ENCODE measurements at regions not wholly inside any gene's neighbourhood (a gene's known extent, or its start where the extent isn't known, plus 50 kb on each side); places are given as distances from the start of the nearest gene placed in this dataset.

DNA sequence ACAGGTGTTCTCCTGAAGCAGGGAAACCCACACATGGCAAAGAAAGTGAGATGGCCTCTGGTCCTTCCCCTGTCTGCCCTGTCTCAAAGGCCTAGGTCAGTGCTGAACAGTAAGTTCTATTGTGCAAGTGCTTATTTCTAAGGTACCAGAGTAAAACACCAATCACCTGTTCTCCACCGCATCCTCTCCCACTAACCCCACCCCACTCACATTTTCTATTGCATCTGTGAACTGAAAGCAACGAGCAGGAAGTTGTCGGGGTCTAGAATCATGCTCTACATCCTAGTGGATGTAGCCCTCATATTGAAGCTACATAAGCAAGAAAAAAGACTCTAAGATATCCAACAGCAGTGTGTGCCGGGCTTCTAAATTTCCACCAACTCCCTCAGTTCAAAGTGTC is 265.9 kb downstream of the ENC1 start:
- ChIA-PET POLR2A (no interaction called here), CTCF (no interaction called here)
- Histone ChIP-seq H3K27me3 (ENCODE audit: control insufficient read depth in 2 of 2, insufficient read depth in 2 of 2, low read length in 2 of 2) (peaks cover 0 to 6% of the 10 kb centered on the region in 2 experiments), H3K27ac (ENCODE audit: insufficient read depth, low read depth, low read length) (no peak overlapping the region), H3K4me3 (replicated peaks in 1 of 3; ENCODE audit: insufficient read depth in 1 of 3, low read depth in 1 of 3, low read length in 3 of 3) (no peak overlapping the region), H3K9me1 (replicated peaks; ENCODE audit: control insufficient read depth, extremely low read depth, insufficient read depth, low read length) (no peaks in the 10 kb centered on the region), H2AFZ (ENCODE audit: low read depth, low read length) (no peak overlapping the region), H3K4me2 (ENCODE audit: insufficient read depth, low read length) (no peak overlapping the region), H3K4me1 (ENCODE audit: control insufficient read depth, extremely low read depth, insufficient read depth, low read length) (no peaks in the 10 kb centered on the region), H3K79me2 (ENCODE audit: control insufficient read depth, insufficient read depth, low read length) (no peaks in the 10 kb centered on the region), H3K9me3 (replicated peaks; ENCODE audit: control insufficient read depth, insufficient read depth, low read length) (no peaks in the 10 kb centered on the region), H3K36me3 (ENCODE audit: control insufficient read depth in 2 of 2, extremely low read depth in 1 of 2, insufficient read depth in 2 of 2, low read length in 2 of 2) (no peaks in the 10 kb centered on the region), H3K9ac (replicated peaks; ENCODE audit: extremely low read depth, insufficient read depth, low read length) (no peak overlapping the region), H4K20me1 (replicated peaks; ENCODE audit: control insufficient read depth, extremely low read depth, insufficient read depth, low read length) (no peaks in the 10 kb centered on the region)
- no peak for TF ChIP-seq GATA2 (IDR thresholded peaks at IDR 0.05; ENCODE audit: insufficient read depth, insufficient read length, low read depth, low read length)
- TF ChIP-seq MYC (IDR thresholded peaks at IDR 0.05; ENCODE audit: low read depth, low read length), result no peak
- TF ChIP-seq POLR2AphosphoS5 (IDR thresholded peaks at IDR 0.05; ENCODE audit: insufficient read depth, low read depth, low read length), result no peak
- no peak for TF ChIP-seq JUN (IDR thresholded peaks at IDR 0.05; ENCODE audit: borderline replicate concordance, insufficient read depth, insufficient read length, low read depth)
- DNase-seq (ENCODE audit: low read depth, low spot score) (no peak), FAIRE-seq (no peak)
- intact Hi-C loops (cut with micrococcal nuclease) (no loop called here), dilution Hi-C loops (cut with MboI; ENCODE audit: extremely low pct_ligation_motif_present, low sequenced_read_pairs) (no loop called here)
- BruUV-seq (replicated peaks), result no TSS peak

DNA sequence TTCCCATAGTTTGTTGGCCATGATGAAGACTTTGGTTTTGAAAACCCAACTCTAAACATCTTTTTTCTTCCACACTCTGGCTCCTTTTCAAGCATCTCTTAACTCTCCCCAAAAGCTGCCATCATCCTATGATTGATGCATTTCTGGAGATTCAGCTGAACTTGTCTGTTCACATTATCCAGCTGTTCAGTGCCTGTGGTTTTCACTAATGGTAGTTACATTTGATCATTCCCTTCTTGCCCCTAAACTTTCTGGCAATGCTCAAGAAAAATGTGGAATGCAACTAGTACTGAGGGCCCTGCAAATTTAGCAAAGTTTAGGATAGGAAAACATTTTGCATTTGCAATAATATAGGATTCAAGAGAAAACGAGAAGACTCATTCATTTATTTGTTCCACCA is 267.5 kb downstream of the ENC1 start:
- CTCF ChIA-PET, result no interaction called here
- Histone ChIP-seq H3K79me2 (ENCODE audit: control insufficient read depth, insufficient read depth, low read length) (no peaks in the 10 kb centered on the region), H3K4me1 (ENCODE audit: control insufficient read depth, extremely low read depth, insufficient read depth, low read length) (no peaks in the 10 kb centered on the region), H3K36me3 (ENCODE audit: control insufficient read depth in 2 of 2, extremely low read depth in 1 of 2, insufficient read depth in 2 of 2, low read length in 2 of 2) (no peaks in the 10 kb centered on the region), H3K9me3 (replicated peaks; ENCODE audit: control insufficient read depth, insufficient read depth, low read length) (no peaks in the 10 kb centered on the region), H2AFZ (ENCODE audit: low read depth, low read length) (no peak overlapping the region), H3K27me3 (ENCODE audit: control insufficient read depth in 2 of 2, insufficient read depth in 2 of 2, low read length in 2 of 2) (peaks cover 0 to 3% of the 10 kb centered on the region in 2 experiments), H3K9me1 (replicated peaks; ENCODE audit: control insufficient read depth, extremely low read depth, insufficient read depth, low read length) (no peaks in the 10 kb centered on the region), H3K4me3 (replicated peaks in 1 of 3; ENCODE audit: insufficient read depth in 1 of 3, low read depth in 1 of 3, low read length in 3 of 3) (no peak overlapping the region), H3K27ac (ENCODE audit: insufficient read depth, low read depth, low read length) (no peak overlapping the region), H3K4me2 (ENCODE audit: insufficient read depth, low read length) (no peak overlapping the region), H3K9ac (replicated peaks; ENCODE audit: extremely low read depth, insufficient read depth, low read length) (no peak overlapping the region), H4K20me1 (replicated peaks; ENCODE audit: control insufficient read depth, extremely low read depth, insufficient read depth, low read length) (no peaks in the 10 kb centered on the region)
- intact Hi-C loops (cut with micrococcal nuclease), result no loop called here
- TF ChIP-seq FOS (IDR thresholded peaks at IDR 0.05; ENCODE audit: borderline replicate concordance, insufficient read depth, low read length) (no peak), POLR2AphosphoS5 (IDR thresholded peaks at IDR 0.05; ENCODE audit: insufficient read depth, low read depth, low read length) (no peak), POLR2A (IDR thresholded peaks at IDR 0.05; ENCODE audit: low read depth, low read length) (no peak), EZH2 (IDR thresholded peaks at IDR 0.05; ENCODE audit: borderline replicate concordance, low read depth, low read length, severe bottlenecking) (no peak)
- TF ChIP-seq, protein P1, sequence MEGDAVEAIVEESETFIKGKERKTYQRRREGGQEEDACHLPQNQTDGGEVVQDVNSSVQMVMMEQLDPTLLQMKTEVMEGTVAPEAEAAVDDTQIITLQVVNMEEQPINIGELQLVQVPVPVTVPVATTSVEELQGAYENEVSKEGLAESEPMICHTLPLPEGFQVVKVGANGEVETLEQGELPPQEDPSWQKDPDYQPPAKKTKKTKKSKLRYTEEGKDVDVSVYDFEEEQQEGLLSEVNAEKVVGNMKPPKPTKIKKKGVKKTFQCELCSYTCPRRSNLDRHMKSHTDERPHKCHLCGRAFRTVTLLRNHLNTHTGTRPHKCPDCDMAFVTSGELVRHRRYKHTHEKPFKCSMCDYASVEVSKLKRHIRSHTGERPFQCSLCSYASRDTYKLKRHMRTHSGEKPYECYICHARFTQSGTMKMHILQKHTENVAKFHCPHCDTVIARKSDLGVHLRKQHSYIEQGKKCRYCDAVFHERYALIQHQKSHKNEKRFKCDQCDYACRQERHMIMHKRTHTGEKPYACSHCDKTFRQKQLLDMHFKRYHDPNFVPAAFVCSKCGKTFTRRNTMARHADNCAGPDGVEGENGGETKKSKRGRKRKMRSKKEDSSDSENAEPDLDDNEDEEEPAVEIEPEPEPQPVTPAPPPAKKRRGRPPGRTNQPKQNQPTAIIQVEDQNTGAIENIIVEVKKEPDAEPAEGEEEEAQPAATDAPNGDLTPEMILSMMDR (IDR thresholded peaks at IDR 0.05; ENCODE audit: extremely low read depth in 1 of 2, insufficient read depth in 1 of 2, low read depth in 1 of 2, low read length in 2 of 2), result no peak
- DNase-seq (ENCODE audit: low read depth, low spot score), result no peak
- POLR2A ChIA-PET, result no interaction called here
- BruUV-seq (replicated peaks), result no TSS peak
- dilution Hi-C loops (cut with MboI; ENCODE audit: extremely low pct_ligation_motif_present, low sequenced_read_pairs), result no loop called here
- no peak for FAIRE-seq

Measured in endothelial cell of umbilical vein (primary cell).